Common myeloid progenitor, CD34-positive (primary cell): ENCODE measurements at regions not wholly inside any gene's neighbourhood (a gene's known extent, or its start where the extent isn't known, plus 50 kb on each side); places are given as distances from the start of the nearest gene placed in this dataset.
"Not testable (repeated sequence)": the region's sequence is repeated elsewhere in the genome, so short reads cannot be mapped to it uniquely, and the experiment has no call there.

ENCODE experiments used
- CTCF ChIA-PET: fragments of 350-600 bp; sonication (Branson Sonifier 250); formaldehyde crosslinking; loops from one replicate; lab custom pipeline; 2021; ENCODE audit warnings: antibody characterized with exemption; lab: Charles Lee
- POLR2A ChIA-PET: fragments of 350-600 bp; sonication (Branson Sonifier 250); formaldehyde crosslinking; loops from one replicate; lab custom pipeline; 2021; ENCODE audit warnings: antibody characterized with exemption; lab: Charles Lee
- DNase-seq, 3 donors: peaks; one replicate each; pipeline versions ENCODE4 v3.0.0 to v3.0.0-alpha.2; 2013
- H3K27ac ChIP-seq, 2 experiments: 1 replicate in 1 of 2; 2 replicates in 1 of 2; pipeline ENCODE4 v1.7.0; 2013; ENCODE audit warnings: inconsistent platforms in 2 of 2, low read length in 2 of 2, mild to moderate bottlenecking in 2 of 2, low read depth in 1 of 2, moderate library complexity in 1 of 2; ENCODE audit not compliant: severe bottlenecking in 2 of 2, insufficient read depth in 1 of 2, poor library complexity in 1 of 2
- H3K27me3 ChIP-seq, 5 experiments: replicated peaks in 2 of 5; 1 replicate in 3 of 5; 2 replicates in 2 of 5; pipeline versions ENCODE4 v1.6.1 to v1.7.0; 2013; ENCODE audit warnings: low read length in 4 of 5, mild to moderate bottlenecking in 2 of 5, moderate library complexity in 2 of 5, inconsistent platforms in 1 of 5; ENCODE audit not compliant: insufficient read depth in 5 of 5, control insufficient read depth in 4 of 5
- H3K36me3 ChIP-seq, 4 experiments: 1 replicate in 2 of 4; 2 replicates in 2 of 4; pipeline versions ENCODE4 v1.6.1 to v1.7.0; 2013; ENCODE audit warnings: low read length in 3 of 4, control low read depth in 1 of 4, mild to moderate bottlenecking in 1 of 4; ENCODE audit not compliant: control insufficient read depth in 4 of 4, insufficient read depth in 4 of 4
- H3K4me1 ChIP-seq, 4 experiments: 1 replicate in 3 of 4; 2 replicates in 1 of 4; pipeline versions ENCODE4 v1.6.1 to v1.7.1; 2013; ENCODE audit warnings: low read length in 3 of 4, mild to moderate bottlenecking in 3 of 4, control low read depth in 1 of 4, inconsistent platforms in 1 of 4, moderate library complexity in 1 of 4; ENCODE audit not compliant: control insufficient read depth in 4 of 4, insufficient read depth in 4 of 4; ENCODE audit errors: control extremely low read depth in 1 of 4
- H3K4me3 ChIP-seq, 7 experiments: 1 replicate in 4 of 7; 2 replicates in 3 of 7; pipeline versions ENCODE4 v1.5.1 to v1.7.0; 2013; ENCODE audit warnings: mild to moderate bottlenecking in 7 of 7, low read length in 6 of 7, moderate library complexity in 6 of 7, inconsistent platforms in 2 of 7, low read depth in 2 of 7, control low read depth in 1 of 7; ENCODE audit not compliant: insufficient read depth in 4 of 7, control insufficient read depth in 1 of 7; ENCODE audit errors: extremely low read depth in 1 of 7
- H3K9me3 ChIP-seq, 5 experiments: 1 replicate in 4 of 5; 2 replicates in 1 of 5; pipeline versions ENCODE4 v1.6.1 to v1.7.1; 2013; ENCODE audit warnings: low read length in 4 of 5, mild to moderate bottlenecking in 2 of 5, inconsistent platforms in 1 of 5, low read depth in 1 of 5, moderate library complexity in 1 of 5; ENCODE audit not compliant: control insufficient read depth in 4 of 5, insufficient read depth in 2 of 5; ENCODE audit errors: control extremely low read depth in 1 of 5
- WGBS: methylation state at CpG from one replicate; pipeline ENCODE4 v1.1.5; 2013; ENCODE audit not compliant: insufficient coverage; 5-methylcytosine and 5-hydroxymethylcytosine counted together

DNA sequence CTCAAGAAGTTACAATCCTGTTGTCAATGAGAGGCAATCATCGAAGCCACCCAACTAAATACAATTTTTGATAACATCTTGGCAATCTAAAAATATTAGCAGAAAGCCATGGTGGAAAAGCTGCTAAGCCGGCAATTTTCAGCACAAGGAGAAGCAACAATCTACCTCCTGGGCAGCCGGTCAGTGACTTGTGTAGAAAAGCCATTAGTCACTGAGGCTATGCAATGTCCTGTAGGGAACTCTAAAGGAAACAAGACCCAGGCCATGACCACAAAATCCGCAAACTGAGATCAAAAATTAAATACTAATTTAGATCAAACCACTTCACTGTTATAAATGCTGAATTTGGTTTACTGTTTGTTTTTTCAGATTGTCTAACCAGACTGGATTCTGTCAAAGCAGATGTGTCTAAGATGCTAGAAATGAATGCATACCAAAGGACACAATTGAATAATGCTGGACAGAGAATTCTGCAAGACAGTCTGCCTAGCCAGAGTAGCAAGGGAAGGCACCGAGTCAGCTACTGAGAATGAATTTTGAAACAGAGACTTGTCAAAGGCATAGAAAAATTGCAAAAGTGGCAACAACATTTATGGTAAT, 384.8 kb downstream of the PRELID2 start:
- POLR2A ChIA-PET: no interaction called here
- Histone ChIP-seq H3K36me3 (no peaks in the 10 kb centered on the region), H3K4me1 (no peaks in the 10 kb centered on the region), H3K27me3 (no peaks in the 10 kb centered on the region), H3K4me3 (no peak overlapping the region), H3K27ac (no peak overlapping the region), H3K9me3 (no peaks in the 10 kb centered on the region)
- WGBS: 100% methylated on average over 2 of the region's 5 CpGs
- no peak for DNase-seq
- CTCF ChIA-PET: no interaction called here

DNA sequence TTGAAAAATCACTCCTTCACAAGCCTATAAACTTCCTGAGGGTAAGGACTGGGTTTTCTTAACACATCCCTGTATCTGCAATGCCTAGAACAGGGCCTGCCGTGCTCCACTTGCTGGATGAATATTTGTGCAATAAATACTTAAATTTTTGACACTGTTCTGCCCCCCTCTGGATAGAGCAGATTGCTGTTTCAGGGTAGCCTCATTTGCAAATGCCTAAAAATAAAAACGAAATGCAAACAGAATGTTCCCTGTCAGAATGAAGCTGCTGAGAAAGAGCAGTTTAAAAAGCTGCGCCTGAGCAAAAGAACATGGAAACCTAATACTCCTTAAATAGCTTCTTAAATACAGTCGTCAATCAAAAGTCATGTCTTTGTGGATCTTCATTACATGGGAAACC, 385.3 kb downstream of the PRELID2 start:
- CTCF ChIA-PET: no interaction called here
- POLR2A ChIA-PET: no interaction called here
- Histone ChIP-seq H3K27ac (no peak overlapping the region), H3K4me1 (no peaks in the 10 kb centered on the region), H3K9me3 (no peaks in the 10 kb centered on the region), H3K36me3 (no peaks in the 10 kb centered on the region), H3K4me3 (no peak overlapping the region), H3K27me3 (no peaks in the 10 kb centered on the region)
- DNase-seq: no peak
- WGBS: 100% methylated on average over 3 of the region's 4 CpGs

DNA sequence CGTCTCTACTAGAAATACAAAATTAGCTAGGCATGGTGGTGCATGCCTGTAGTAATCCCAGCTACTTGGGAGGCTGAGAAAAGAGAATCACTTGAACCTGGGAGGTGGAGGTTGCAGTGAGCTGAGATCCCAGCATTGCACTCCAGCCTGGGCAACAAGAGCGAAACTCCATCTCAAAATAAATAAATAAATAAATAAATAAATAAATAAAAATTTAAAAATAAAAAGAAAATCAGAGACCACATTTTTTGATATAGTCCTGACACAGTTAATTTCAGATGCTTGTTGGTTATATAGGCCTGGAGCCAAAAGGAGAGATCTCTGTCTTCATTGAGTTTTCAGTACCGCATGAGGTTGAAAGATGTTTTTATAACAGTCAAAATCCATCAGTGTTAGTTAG, 388.3 kb downstream of the PRELID2 start:
- H3K4me1 ChIP-seq, CTCF ChIA-PET: not testable (repeated sequence)
- POLR2A ChIA-PET: interaction anchor here (0.6 kb wide), 1 partner anchor 36 kb away, joined by 3 read pairs; no protein-coding TSS in a partner anchor

DNA sequence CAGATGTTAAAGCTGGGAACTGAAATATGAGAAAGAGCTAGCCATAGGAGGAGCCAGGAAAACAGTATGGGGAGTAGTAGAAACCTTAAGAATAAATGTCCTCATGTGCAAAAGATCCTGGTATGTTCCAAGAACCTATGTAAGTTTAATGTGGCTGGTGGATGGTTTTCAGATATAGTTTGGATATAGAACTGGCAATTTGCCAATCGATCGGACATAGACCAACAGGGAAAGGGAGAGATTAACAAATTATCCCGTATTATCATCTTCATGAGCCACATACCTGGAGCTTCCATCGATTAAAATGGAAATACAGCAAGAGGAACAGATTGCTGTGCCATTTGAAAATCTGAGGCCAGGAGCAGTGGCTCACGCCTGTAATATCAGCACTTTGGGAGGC, 388.7 kb downstream of the PRELID2 start:
- DNase-seq: no peak
- Histone ChIP-seq H3K4me1 (no peaks in the 10 kb centered on the region), H3K27me3 (no peaks in the 10 kb centered on the region), H3K4me3 (no peak overlapping the region), H3K9me3 (no peaks in the 10 kb centered on the region), H3K36me3 (no peaks in the 10 kb centered on the region), H3K27ac (no peak overlapping the region)
- 98% methylated on average over 5 of the region's 5 CpGs for WGBS
- CTCF ChIA-PET: no interaction called here
- POLR2A ChIA-PET: no interaction called here

More for the DNA sequence above, 388.3 kb downstream of the PRELID2 start:
- not testable (repeated sequence) for H3K27ac ChIP-seq, DNase-seq, H3K9me3 ChIP-seq, H3K4me3 ChIP-seq, H3K36me3 ChIP-seq, H3K27me3 ChIP-seq
- 100% methylated on average over 2 of the region's 3 CpGs for WGBS

DNA sequence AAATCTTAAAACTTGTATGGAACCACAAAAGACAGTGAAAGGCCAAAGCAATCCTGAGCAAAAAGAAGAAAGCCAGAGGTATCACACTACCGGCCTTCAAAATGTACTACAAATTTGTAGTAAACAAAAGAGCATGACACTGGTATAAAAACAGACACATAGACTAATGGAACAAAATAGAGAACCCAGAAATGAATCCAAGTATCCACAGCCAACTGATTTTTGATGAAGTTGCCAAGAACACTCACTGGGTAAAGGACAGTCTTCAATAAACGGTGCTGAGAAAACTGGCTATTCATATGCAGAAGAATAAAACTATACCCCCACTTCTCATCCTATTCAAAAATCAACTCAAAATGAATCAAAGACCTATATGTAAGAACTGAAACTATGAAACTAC, 390.1 kb downstream of the PRELID2 start:
- H3K27me3 ChIP-seq: no peaks in the 10 kb centered on the region
- CTCF ChIA-PET: no interaction called here
- H3K9me3 ChIP-seq: no peaks in the 10 kb centered on the region
- no peak overlapping the region for H3K4me3 ChIP-seq
- DNase-seq: no peak
- POLR2A ChIA-PET: no interaction called here
- no CpG with 5 or more reads among the region's 2 CpGs for WGBS
- no peaks in the 10 kb centered on the region for H3K36me3 ChIP-seq
- no peaks in the 10 kb centered on the region for H3K4me1 ChIP-seq
- no peak overlapping the region for H3K27ac ChIP-seq

DNA sequence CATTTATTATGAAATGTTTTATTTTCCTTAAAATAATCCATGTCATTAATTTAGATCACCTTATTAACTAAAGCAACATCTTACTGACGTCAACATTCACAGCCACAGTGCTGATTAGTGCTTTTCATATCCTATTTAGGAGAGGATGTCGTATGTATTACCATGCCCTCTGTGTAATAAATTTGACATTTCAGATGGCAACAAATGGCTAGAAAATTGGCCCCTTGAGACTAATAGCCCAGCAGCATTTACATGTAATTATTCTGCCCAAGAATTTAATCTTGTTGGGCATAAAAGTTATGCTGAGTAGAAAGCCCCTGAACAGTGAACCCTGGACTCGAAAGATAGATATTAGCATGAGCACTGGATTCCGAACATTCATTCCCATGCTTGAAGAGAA, 391.2 kb downstream of the PRELID2 start:
- no peaks in the 10 kb centered on the region for H3K9me3 ChIP-seq
- H3K4me1 ChIP-seq: no peaks in the 10 kb centered on the region
- no peak overlapping the region for H3K4me3 ChIP-seq
- WGBS: 100% methylated on average over 2 of the region's 4 CpGs
- ChIA-PET CTCF (no interaction called here), POLR2A (no interaction called here)
- no peaks in the 10 kb centered on the region for H3K27me3 ChIP-seq
- no peak for DNase-seq
- no peak overlapping the region for H3K27ac ChIP-seq
- H3K36me3 ChIP-seq: no peaks in the 10 kb centered on the region

DNA sequence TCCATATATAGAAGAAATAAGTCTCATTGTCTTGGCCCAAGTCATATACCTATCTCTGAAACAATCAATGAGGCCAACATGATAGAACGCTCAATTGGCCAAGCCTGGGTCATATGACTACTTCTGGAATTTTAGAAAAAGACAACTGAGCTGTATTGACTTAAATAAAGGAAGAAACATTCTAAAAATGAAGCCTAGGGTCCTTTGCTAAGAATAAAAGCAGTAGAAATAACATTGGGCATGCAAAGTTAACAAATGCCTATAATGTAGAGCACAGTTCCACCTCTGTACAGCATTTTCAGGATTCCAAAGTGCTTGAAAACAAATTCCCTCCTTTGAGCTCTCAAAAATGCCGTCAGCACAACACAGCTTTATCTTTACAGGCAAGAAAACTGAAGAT, 391.8 kb downstream of the PRELID2 start:
- ChIA-PET POLR2A (no interaction called here), CTCF (no interaction called here)
- H3K9me3 ChIP-seq: peaks cover 0 to 3% (median 0%) of the 10 kb centered on the region in 5 experiments
- H3K4me1 ChIP-seq: no peaks in the 10 kb centered on the region
- DNase-seq: no peak
- H3K36me3 ChIP-seq: no peaks in the 10 kb centered on the region
- H3K27me3 ChIP-seq: no peaks in the 10 kb centered on the region
- 100% methylated on average over 2 of the region's 2 CpGs for WGBS
- no peak overlapping the region for H3K4me3 ChIP-seq
- H3K27ac ChIP-seq: no peak overlapping the region
